Endothelial cell of umbilical vein (primary cell): ENCODE measurements at regions not wholly inside any gene's neighbourhood (a gene's known extent, or its start where the extent isn't known, plus 50 kb on each side); places are given as distances from the start of the nearest gene placed in this dataset.

Experiments used
- BruUV-seq: library from RNA; stranded (reverse); fragments of 400-500 nt; replicated peaks from 2 replicates; lab custom pipeline; 2021; lab: Mats Ljungman, UMichigan
- CTCF ChIA-PET: fragments of 300-600, 350-600 bp; sonication (Branson Sonifier 250); formaldehyde crosslinking; loops from one replicate; lab custom pipeline; 2021; ENCODE audit warnings: antibody characterized with exemption, inconsistent platforms; lab: Charles Lee
- POLR2A ChIA-PET: fragments of 300-600, 350-600 bp; sonication (Branson Sonifier 250); formaldehyde crosslinking; loops from one replicate; lab custom pipeline; 2021; ENCODE audit warnings: antibody characterized with exemption, inconsistent platforms; lab: Charles Lee
- DNase-seq: peaks from one replicate; pipeline ENCODE4 v3.0.0-alpha.2; 2011; ENCODE audit warnings: low read depth, low spot score
- FAIRE-seq: peaks from 2 replicates; lab custom pipeline; 2011; peaks lifted over from hg19 to GRCh38; lab: Jason Lieb, UNC
- H2AFZ ChIP-seq: 2 replicates; pipeline ENCODE4 v1.6.0; 2012; ENCODE audit warnings: low read depth, low read length, control low read depth, inconsistent platforms
- H3K27ac ChIP-seq: 2 replicates; pipeline ENCODE4 v1.5.1; 2011; ENCODE audit warnings: low read depth, mild to moderate bottlenecking, control low read depth, low read length, moderate library complexity; ENCODE audit not compliant: insufficient read depth
- H3K27me3 ChIP-seq, 2 experiments: 2 replicates each; pipeline versions ENCODE4 v1.6.0 to v1.6.1; 2011; ENCODE audit warnings: low read length in 2 of 2, mixed read lengths in 1 of 2; ENCODE audit not compliant: control insufficient read depth in 2 of 2, insufficient read depth in 2 of 2
- H3K36me3 ChIP-seq, 2 experiments: 2 replicates in 1 of 2; 3 replicates in 1 of 2; pipeline ENCODE4 v1.5.1; 2011; ENCODE audit warnings: low read length in 2 of 2, mild to moderate bottlenecking in 1 of 2, moderate library complexity in 1 of 2; ENCODE audit not compliant: control insufficient read depth in 2 of 2, insufficient read depth in 2 of 2; ENCODE audit errors: extremely low read depth in 1 of 2
- H3K4me1 ChIP-seq: 3 replicates; pipeline ENCODE4 v1.5.1; 2011; ENCODE audit warnings: mild to moderate bottlenecking, low read length; ENCODE audit not compliant: control insufficient read depth, insufficient read depth; ENCODE audit errors: extremely low read depth
- H3K4me2 ChIP-seq: 2 replicates; pipeline ENCODE4 v1.6.1; 2011; ENCODE audit warnings: low read length, control low read depth, mixed read lengths; ENCODE audit not compliant: insufficient read depth
- H3K4me3 ChIP-seq, 3 experiments: fragments of 200-600 bp in 1 of 3; sonication (generic), shearing (Covaris generic) in 1 of 3; replicated peaks in 1 of 3; 2 replicates each; pipeline ENCODE4 v1.5.1; 2011 to 2016; ENCODE audit warnings: control low read depth in 3 of 3, low read length in 3 of 3, mild to moderate bottlenecking in 2 of 3, inconsistent platforms in 1 of 3, low read depth in 1 of 3, moderate library complexity in 1 of 3; ENCODE audit not compliant: insufficient read depth in 1 of 3
- H3K79me2 ChIP-seq: 2 replicates; pipeline ENCODE4 v1.6.0; 2012; ENCODE audit warnings: low read length, inconsistent platforms; ENCODE audit not compliant: control insufficient read depth, insufficient read depth
- H3K9ac ChIP-seq: replicated peaks from 2 replicates; pipeline ENCODE3; 2011; ENCODE audit warnings: low read length, control low read depth; ENCODE audit not compliant: insufficient read depth; ENCODE audit errors: extremely low read depth
- H3K9me1 ChIP-seq: replicated peaks from 3 replicates; pipeline ENCODE4 v1.6.0; 2011; ENCODE audit warnings: mild to moderate bottlenecking, low read length; ENCODE audit not compliant: control insufficient read depth, insufficient read depth; ENCODE audit errors: extremely low read depth
- H3K9me3 ChIP-seq: replicated peaks from 2 replicates; pipeline ENCODE4 v1.5.1; 2012; ENCODE audit warnings: low read length, inconsistent platforms; ENCODE audit not compliant: control insufficient read depth, insufficient read depth
- H4K20me1 ChIP-seq: replicated peaks from 2 replicates; pipeline ENCODE3; 2011; ENCODE audit warnings: mild to moderate bottlenecking, low read length; ENCODE audit not compliant: control insufficient read depth, insufficient read depth; ENCODE audit errors: extremely low read depth
- CTCF ChIP-seq, 2 donors: IDR thresholded peaks; 1 replicate in 1 of 2; 2 replicates in 1 of 2; pipeline ENCODE4 v1.5.1; 2011; ENCODE audit warnings: low read length in 2 of 2, mild to moderate bottlenecking in 2 of 2, moderate library complexity in 2 of 2, control low read depth in 1 of 2, inconsistent platforms in 1 of 2, low read depth in 1 of 2; ENCODE audit not compliant: insufficient read depth in 1 of 2; ENCODE audit errors: extremely low read depth in 1 of 2
- EZH2 ChIP-seq: IDR thresholded peaks from 2 replicates; pipeline ENCODE4 v1.6.1; 2012; ENCODE audit warnings: borderline replicate concordance, low read depth, mild to moderate bottlenecking, moderate library complexity, low read length, inconsistent platforms; ENCODE audit not compliant: severe bottlenecking
- FOS ChIP-seq: IDR thresholded peaks from 2 replicates; pipeline ENCODE4 v1.6.1; 2011; ENCODE audit warnings: mild to moderate bottlenecking, low read length, moderate library complexity, borderline replicate concordance; ENCODE audit not compliant: insufficient read depth
- GATA2 ChIP-seq: IDR thresholded peaks from 2 replicates; pipeline ENCODE4 v1.7.0; 2011; ENCODE audit warnings: low read depth, mild to moderate bottlenecking, moderate library complexity, mixed read lengths, low read length; ENCODE audit not compliant: insufficient read length, insufficient read depth
- JUN ChIP-seq: IDR thresholded peaks from 2 replicates; pipeline ENCODE4 v1.6.1; 2011; ENCODE audit warnings: borderline replicate concordance, low read depth; ENCODE audit not compliant: insufficient read length, insufficient read depth
- MAX ChIP-seq: IDR thresholded peaks from 2 replicates; pipeline ENCODE4 v1.6.1; 2011; ENCODE audit not compliant: insufficient read depth, insufficient read length
- MYC ChIP-seq: IDR thresholded peaks from one replicate; pipeline ENCODE4 v1.6.1; 2011; ENCODE audit warnings: mild to moderate bottlenecking, low read depth, low read length
- POLR2A ChIP-seq: IDR thresholded peaks from 2 replicates; pipeline ENCODE4 v1.6.1; 2012; ENCODE audit warnings: low read depth, mild to moderate bottlenecking, control low read depth, low read length
- POLR2AphosphoS5 ChIP-seq: IDR thresholded peaks from 2 replicates; pipeline ENCODE4 v1.6.1; 2012; ENCODE audit warnings: low read depth, mild to moderate bottlenecking, control low read depth, low read length, moderate library complexity; ENCODE audit not compliant: insufficient read depth
- dilution Hi-C: fragments of 300-500 bp; cut with MboI; formaldehyde crosslinking; loops from one replicate; pipeline ENCODE4 v1.15.0; 2019; ENCODE audit warnings: low sequenced_read_pairs; ENCODE audit not compliant: extremely low pct_ligation_motif_present
- intact Hi-C: fragments of 100-400 bp; cut with micrococcal nuclease; formaldehyde crosslinking; loops from one replicate; pipeline ENCODE4 v1.10.0; 2022

- H3K9me1 ChIP-seq = no peaks in the 10 kb centered on the region
- H3K9me3 ChIP-seq = no peaks in the 10 kb centered on the region
- H3K36me3 ChIP-seq = no peaks in the 10 kb centered on the region
- H2AFZ ChIP-seq = no peak overlapping the region
- H3K27ac ChIP-seq = no peak overlapping the region
- no peak for FAIRE-seq
- H3K4me3 ChIP-seq = no peak overlapping the region
- no peaks in the 10 kb centered on the region for H3K79me2 ChIP-seq
- BruUV-seq = no TSS peak
- intact Hi-C loops = no loop called here
- DNase-seq = no peak
- TF ChIP-seq CTCF (IDR thresholded peaks at IDR 0.05; ENCODE audit: extremely low read depth in 1 of 2, insufficient read depth in 1 of 2, low read depth in 1 of 2, low read length in 2 of 2) (no peak), FOS (no peak), JUN (no peak), POLR2AphosphoS5 (no peak), MAX (no peak), MYC (no peak), POLR2A (no peak), EZH2 (no peak), GATA2 (no peak)
- CTCF ChIA-PET = no interaction called here
- no peaks in the 10 kb centered on the region for H3K4me1 ChIP-seq
- H3K4me2 ChIP-seq = no peak overlapping the region
- no peak overlapping the region for H3K9ac ChIP-seq
- no peaks in the 10 kb centered on the region for H4K20me1 ChIP-seq
- POLR2A ChIA-PET = no interaction called here
- H3K27me3 ChIP-seq = no peaks in the 10 kb centered on the region
- dilution Hi-C loops = no loop called here
Measured at GRCh38 chr16:14364112-14364385, 266.0 kb downstream of the PARN start.
